NCI-H524 treated with DMSO at 0.1 percent for 48 hours (cell line): ENCODE measurements at regions not wholly inside any gene's neighbourhood (a gene's known extent, or its start where the extent isn't known, plus 50 kb on each side); places are given as distances from the start of the nearest gene placed in this dataset.
A peak's percentile ranks its signal among the peaks of the same experiment; 100 is the strongest.

Experiments
- DNase-seq: peaks from one replicate; lab custom pipeline; 2025; lab: John Stamatoyannopoulos, UW

DNA sequence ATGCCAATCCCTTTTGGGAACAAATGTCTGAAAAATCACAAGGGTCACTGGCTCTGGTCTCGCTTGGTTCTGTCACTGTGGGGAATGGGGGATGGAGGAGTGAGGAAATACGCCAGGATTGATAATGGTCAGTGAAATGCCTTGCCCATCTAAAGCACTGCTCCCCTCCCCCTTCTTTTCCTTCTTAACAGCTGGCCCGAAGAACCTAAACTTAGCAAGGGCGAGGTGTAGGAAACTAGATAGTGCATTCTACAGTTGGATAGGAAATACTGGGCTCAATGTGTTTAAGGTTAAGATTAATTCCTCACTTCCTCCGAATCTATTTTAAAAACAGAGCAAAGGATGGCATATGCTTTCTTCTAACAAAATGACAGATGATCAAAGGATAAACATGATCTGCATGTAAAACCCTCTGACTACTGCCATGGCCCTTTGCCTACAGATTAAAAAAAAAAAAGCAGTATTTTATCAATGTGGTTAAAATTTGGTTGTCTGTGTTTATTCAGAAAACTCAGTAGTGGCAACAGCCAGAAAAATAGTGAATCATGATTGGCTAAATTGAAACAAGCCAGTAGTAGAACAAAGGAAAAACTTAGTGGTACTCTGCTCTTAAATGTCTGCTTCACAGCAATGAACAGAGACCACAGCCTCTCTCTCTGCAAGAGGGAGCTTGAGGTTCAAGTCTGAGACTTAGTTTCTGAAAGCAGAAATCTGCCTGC, 86.1 kb upstream of the VAV3 start:
- no peak for DNase-seq

DNA sequence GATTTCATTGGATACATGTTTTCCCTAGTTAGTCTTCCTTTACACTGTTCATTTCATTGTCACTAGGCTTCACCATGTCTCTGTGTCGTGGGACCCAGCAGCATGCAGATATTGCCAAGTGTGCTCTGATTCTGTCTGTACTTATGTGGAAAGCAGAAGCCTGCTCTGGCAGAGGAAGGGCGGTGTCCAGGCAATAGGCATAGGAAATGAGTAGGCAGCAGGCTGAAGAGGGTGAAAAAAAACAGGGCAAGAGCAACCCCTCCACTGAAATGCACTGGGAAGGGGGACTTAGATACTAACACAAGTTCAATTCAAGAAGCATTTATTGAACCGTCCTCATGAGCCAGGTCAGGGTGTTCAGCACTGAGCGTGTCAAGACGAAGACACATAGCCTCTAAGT, 85.2 kb upstream of the VAV3 start:
- no peak for DNase-seq

DNA sequence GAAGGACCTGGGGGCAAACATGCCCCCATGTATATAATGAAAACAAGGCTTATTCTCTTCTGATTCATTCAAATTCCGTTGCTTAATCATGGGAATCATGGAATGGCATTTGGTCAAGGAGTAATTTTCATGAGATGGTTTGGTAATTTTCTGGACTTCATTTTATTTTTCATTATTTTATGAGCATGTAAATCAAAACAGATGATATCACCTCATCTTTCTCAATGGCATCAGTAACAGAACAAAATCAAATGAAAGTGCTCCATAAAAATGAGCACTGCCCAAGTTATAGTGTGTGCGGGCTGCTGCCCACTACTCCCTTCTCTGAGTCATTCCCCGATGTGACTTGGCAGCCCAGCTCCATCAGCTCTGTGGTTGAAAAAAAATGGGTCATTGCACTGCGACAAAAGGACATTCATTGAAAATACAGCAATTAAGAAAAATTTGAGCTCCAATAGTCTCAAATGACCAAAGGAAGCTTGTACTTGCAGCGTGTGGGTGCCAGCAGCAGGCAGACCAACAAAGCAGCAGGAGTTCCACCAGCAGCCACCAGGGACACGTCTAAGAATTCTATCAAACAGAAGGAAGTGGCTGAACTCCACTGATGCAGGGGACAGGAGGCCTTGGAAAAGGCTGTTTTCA, 84.3 kb upstream of the VAV3 start:
- no peak for DNase-seq

DNA sequence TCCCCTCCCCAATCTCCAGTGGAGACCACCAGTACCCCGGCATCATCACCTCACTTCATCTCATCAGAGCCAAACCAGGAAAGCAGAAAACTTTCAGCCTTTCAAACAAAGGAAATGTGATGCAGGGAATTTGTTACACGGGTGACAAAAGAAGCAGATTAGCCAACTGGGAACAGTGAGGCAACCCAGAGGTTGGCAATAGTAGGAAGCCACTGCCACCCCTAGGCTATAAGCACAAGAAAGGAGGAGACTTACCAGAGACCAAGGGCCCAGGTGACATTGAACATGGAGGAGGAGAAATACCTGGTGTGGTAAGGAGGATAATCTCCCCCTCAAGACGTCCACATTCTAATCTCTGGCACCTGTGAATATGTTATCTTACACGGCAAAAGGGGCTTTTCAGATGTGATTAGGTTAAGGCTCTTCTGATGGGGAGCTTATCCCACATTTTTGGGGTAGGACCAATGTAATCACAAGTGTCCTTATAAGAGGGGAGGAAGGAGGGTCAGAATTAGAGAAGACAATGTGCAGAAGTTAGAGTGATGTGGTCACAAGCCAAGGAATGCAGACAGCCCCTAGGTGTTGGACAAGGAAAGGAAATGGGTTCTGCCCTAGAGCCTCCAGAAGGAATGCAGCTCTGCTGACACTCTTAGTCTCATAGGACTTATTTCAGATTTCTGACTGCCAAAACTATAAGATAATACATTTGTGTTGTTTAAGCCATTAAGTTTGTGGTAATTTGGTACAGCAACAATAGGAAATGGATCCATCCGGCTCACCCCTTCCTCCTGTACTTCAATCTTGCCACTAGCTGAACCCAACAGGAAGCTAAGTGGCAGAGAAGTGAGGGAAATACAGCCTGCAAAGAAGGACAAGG, 83.6 kb upstream of the VAV3 start:
- DNase-seq = no peak

DNA sequence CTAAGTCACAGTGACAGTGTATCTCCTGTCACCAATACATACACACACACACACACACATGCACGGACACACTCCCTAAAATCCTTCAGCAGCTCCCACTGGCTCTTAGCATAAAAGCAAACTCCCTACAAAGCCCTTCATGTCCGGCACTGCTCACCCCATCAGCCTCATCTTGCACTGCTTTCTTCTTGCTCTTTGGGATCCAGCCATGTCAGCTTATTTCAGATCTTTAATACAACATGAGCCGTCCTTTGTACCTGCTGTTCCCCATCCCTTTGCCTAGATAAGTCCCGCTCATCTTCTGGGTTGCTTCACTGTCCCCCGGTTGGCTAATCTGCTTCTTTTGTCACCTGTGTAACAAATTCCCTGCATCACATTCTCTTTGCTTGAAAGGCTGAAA, 82.1 kb upstream of the VAV3 start:
- no peak for DNase-seq

DNA sequence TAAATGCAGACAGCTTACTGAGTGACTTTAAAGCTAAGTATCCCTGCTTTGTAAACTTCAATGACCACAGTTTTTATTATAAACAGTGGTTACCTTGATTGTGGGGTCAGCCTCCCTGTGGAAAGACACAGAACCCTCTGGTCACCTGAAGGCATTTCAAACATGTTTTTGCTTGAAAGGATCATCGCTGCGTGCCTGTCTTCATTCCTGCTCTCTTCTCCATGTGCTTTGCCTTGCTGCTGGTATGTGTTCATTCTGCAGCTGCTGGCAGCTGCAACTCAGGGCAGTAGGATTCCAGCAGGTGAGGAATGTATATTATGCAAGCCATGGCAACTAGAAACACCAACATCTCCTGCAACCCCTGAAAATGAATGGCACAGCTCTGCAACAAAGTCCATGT, 81.0 kb upstream of the VAV3 start:
- DNase-seq = no peak

DNA sequence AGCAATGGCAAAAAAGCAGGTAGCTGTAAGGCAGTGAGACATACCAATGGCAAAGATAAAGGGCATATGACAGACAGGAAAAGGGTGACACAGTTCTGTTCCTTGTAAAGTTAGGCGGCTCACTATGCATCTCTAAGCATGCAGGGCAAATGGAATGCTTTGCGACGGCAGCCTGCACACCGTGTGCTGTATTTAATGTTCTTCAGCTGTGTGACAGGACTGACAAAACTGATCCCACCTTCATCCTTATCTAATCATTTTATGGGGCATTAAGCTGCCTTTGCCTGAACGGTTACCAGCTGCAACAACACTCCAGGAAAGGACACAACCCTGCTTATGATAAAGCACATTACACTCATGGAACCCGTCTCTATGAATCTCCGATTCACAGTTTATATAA, 80.5 kb upstream of the VAV3 start:
- no peak for DNase-seq

DNA sequence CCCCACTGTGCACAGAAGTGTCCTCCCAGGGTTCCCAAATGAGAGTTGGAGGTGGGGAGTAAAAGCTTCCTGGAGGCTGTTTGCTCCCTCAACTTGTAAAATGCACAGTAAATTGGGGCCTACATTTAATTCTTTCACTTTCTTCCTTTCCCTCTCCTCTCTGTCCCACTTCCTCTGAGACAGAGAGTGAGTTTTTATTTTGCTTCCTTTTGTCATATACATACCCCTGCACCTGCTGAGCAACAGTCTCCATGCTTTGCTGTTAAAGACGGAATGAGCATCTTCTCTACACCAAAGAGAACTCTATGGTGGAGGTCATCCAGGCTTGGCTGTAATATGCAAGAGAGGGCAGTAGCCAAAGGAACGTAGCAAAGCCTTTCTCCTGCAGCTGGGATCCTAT, 79.3 kb upstream of the VAV3 start:
- DNase-seq = no peak

DNA sequence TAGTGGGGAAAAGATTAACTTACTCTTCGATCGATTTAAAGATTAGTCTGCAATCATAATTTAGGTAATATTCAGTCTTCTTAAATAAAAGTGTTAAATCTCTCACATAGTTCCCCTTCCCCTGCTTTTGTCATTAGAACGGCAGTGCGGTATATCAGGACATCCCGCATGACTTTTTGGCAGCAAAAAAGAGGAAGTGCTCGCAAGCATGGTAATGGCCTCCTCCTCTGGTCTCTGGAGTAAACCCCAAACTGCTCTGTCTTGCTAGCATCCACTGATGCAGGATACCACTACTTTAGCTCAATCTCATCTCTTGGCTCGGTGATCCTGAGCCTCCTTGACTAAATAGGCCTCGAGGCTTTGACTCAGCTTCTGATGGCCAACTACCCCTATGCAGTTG, 78.7 kb upstream of the VAV3 start:
- DNase-seq = no peak

DNA sequence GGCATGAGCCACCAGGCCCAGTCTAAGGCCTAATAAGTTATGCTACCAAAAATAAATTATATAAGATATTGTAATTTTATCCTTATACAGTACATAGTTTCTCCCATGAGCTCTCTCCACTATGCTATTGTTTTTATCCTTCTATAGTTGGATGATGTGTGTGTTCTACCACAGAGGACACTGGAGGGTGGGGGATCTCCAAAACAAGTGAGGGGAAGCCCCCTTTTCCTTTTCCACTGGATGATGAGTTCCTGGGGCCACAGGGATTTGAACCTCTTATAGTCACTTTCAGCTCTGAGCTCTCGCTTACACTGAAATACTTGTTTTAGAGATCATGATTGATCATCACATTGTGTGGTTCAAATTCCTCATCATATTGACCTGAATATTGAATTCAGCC, 77.6 kb upstream of the VAV3 start:
- no peak for DNase-seq

DNA sequence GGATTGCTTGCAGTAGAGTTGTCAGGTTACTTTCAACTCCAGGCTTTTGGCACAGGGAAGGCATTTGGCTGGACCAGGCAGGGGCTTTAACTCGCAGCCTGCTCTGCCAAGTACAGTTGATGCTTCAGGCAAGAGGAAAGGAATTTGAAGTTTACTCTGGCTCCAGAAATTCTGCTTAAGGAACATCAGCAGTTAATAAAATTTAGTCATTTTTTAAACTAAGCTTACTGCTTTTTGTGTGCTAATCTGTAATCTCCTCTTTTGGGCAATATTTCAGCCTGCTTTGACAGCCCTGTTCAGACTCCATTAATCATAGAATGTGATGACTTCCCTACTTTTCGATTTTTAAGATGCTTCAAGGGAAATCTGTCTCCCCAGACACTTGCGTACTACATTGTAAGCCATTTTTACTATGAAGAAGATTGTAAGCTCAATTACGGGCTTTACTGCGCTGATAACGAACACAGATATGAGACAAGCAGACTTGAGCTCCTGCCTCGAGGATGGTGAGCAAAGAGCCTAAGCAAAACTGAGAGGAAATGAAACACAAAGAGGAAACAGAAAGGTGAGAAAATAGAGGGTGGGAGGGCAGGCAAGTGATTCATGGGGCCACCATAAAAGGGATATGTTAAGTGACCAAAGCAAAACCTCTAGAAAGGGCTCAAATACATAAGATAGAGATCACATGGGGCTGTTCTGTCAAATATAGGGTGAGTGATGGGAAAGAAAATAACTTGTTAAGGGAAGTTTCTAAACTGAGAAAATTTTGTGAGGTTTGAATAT, 76.6 kb upstream of the VAV3 start:
- no peak for DNase-seq

DNA sequence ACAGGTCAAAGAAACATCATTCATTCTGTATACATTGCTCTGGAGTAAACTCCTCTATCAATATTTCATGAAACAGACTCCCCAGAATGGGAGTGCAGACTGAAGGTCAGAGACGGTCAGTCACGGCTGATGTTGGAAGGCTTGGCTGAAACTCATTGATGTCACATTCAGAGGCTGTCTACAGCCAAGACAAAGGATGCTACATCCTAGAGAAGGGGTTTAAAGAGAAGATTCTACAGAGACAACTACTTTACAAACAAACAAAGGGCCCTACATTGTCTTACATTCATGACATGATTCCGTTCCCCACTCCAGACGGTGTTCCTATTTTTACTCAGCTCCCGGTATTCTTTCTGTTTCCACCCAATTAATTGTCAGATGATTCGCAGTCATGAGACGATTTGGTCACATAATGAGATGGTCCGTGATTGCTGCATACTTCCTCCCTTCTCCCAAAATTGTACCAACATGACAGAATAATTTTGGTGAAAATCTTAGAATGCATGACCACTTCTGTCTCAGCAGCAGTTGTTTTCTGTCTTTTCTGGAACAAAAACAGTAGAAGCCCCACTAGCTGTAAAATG, 73.8 kb upstream of the VAV3 start:
- DNase-seq = no peak

DNA sequence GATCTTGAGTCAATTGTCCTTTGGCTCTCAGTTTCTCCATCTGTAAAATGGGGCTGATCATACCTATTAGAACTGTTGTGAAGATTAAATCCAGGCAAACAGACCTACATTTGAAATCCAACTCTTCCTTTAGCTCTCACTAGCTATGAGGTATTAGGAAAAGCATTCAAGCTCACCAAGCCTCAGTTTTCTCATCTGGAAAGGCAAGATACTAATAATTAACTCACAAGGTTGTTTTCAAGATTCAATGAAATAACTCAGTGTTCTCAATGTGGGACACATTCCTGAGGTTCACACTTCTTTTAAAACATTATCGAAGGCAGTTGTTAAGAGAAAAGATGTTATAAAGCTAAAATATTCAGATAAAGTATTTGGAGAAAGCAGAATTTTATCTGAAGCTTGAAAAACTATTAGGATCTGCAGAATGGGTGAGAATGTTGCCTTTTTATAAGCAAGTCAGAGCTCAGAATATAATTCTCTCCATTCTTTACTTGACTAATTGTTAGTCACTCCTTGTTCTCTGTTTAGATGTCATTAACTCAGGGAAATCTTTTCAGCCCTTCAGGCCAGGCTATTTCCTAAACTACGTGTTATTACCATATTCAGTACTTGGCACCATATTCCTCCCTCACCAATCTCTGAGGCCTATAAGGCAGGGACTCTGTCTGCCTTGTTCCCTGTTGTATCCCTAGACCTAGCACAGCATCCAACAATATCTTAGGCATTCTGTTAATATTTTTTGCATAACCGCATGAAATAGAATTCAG, 72.0 kb upstream of the VAV3 start:
- no peak for DNase-seq

DNA sequence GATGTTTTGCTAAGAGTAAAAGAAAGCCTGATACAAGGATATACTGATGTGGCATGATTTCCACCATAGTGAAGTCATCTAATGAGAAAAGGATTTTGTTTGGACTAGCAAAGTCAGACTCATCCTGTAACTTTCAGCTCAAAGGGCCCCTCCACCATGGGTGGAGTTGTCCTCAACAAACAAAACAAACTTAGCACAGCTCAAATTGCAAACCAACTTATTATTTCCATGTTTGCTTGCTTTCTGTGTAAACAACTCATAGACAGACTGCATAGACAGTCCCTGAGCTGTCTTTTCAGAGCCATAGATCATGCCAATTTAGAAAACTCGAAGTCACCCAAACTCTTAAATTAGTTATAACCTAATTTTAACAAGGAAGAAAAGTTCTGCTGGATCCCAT, 69.4 kb upstream of the VAV3 start:
- no peak for DNase-seq

DNA sequence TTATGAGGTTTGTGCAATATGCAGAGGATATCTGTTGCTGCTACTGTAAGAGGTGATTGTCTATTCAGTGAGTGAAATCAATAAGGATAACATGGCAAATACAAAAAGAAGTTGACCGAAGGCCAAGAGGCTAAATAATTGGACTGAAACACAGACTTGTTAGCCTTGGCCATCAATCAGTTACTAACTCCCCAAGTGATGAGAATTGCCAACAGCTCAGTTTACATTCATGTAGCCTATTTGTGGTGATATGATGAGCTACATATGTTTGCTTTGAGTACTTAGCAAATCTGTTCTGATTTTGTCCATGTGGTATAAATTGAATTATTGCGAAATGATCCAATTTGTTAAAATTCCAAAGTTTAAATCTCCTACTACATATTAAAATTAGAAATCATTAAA, 68.6 kb upstream of the VAV3 start:
- no peak for DNase-seq

DNA sequence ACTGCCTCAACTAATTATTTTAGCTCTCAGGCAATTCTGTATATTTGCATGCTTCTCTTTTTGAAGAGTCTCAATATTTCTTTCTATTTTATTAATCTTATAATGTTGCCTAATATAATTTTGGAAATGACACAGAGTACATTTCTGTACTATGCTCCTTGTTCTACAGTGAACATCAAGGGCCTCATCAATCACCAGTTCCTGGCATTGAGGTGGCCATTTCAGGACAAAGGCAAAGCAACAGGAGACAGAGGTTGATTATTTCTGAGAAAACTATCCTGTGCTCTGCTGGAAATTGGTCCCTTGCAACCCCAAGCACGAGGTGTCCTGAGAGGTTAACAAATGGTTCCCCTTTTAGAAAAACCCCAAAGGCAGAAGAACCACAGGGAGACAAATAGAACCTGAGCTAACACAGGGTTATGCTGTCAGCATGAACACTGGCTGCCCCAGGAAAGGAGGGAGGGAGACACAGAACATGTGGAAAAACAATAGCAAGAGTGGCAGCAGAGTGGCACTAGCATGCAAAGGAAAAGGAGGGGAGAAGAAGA, 63.9 kb upstream of the VAV3 start:
- DNase-seq = no peak

DNA sequence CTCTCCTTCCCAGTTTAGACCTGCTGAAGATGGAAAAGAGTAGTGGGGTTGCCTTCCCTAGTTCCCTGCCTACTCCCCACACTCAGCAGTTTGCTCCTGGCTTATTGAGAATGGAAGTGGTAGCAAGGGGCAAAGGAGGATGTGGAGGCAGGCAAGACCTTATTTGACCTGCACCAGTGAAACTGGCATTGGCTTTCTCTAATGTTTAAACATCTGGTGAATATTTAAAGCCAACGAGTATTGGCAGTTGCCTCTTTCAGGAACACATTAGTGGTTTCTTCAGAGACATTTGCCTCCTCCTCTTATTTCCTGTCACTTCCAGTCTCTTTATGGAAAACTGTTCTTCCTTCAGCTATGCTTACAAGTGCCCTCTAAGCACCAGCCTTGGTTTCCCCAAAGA, 62.4 kb upstream of the VAV3 start:
- DNase-seq = no peak

DNA sequence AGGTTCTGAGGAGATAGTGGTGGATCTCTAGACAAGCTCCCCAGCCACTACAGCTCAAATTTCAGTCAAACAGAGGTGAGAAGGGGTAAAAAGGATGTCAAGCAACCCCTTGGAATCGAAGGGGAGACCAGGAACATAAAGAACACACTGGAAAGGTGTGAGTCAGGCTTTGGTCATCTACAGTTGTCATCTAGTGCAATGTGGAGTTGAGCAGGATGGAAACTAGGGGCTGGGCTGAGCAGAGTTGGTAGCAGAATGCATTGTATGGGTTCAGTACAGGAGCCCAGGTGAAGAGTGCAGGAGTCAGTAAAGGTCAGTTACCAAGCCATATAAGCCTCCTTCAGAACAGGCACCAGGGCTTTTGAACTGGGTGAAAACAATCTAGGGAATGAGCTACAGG, 52.7 kb upstream of the VAV3 start:
- no peak for DNase-seq

DNA sequence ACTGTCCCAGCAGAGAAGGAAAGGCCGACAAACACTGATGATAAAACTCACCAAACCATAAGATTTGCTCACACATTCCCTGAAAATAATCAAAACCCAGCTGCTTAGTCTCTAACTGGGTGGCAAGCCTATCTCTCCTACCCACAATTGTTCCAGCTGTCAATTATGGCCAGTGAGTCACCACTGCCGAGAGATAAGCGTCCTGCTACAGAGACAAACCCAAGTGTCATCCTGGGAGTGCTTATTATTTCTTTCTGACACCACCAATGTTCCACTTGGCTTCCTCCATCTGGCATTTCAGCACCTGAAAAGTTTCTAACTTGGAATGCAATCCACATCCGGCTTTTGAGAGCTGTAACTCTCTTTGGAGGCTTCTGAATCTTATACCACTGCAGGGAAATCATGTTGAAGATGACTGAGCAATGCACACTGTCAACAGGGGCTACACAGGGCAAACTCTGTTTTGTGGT, 51.5 kb upstream of the VAV3 start:
- DNase-seq = peak; percentile 31
